H4 (cell line): ENCODE measurements at regions not wholly inside any gene's neighbourhood (a gene's known extent, or its start where the extent isn't known, plus 50 kb on each side); places are given as distances from the start of the nearest gene placed in this dataset.

Experiments used
- DNase-seq: peaks from one replicate; pipeline ENCODE4 v3.0.0-alpha.2; 2015; ENCODE audit warnings: low spot score

- no peak for DNase-seq
These were observed 250.1 kb upstream of the MEF2C start for GRCh38 chr5:89133129-89133528.

DNA sequence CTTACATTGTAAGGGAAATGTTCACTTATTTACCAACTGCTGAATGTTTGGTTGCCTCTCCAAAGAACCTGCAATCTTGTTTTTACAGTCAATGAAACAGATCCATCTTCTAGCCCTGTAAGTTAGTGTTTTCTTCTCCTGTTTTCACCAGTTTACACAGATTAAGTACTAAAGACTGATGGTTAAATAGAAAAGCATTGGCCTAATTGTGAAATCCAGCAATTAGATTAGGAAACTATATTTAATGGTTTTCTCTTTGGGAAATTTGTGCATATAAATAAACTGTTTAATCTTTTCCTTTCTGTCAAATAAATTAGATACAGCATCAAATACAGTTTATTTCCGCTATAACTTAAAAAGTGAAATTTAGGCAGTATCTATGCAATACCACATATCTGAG, 247.9 kb upstream of the MEF2C start:
- no peak for DNase-seq

GRCh38 chr5:89129941-89130340, 247.0 kb upstream of the MEF2C start:
- no peak for DNase-seq

GRCh38 chr5:89128906-89129625, 246.1 kb upstream of the MEF2C start:
- no peak for DNase-seq

DNA sequence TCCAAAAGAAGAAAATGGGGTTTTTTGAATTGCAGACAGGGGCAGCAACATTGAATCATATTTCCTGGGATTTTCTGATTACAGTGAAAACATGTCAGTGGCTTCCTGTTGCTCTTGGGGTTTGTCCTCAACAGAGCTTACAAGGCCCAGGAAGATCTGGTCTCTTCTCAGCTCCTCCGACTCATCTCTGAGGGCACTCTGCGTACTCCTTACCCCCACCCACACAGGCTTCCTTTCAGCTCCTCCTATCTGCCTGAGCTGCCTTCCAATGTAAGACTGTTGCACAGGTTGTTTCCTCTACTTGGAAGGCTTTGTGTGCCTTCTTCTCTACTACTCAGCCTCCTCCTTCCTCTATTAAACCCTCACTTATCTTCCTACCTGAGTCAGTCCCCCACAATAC, 245.1 kb upstream of the MEF2C start:
- no peak for DNase-seq

GRCh38 chr5:89127191-89127590, 244.2 kb upstream of the MEF2C start:
- no peak for DNase-seq

GRCh38 chr5:89125372-89125771, 242.4 kb upstream of the MEF2C start:
- DNase-seq = no peak

DNA sequence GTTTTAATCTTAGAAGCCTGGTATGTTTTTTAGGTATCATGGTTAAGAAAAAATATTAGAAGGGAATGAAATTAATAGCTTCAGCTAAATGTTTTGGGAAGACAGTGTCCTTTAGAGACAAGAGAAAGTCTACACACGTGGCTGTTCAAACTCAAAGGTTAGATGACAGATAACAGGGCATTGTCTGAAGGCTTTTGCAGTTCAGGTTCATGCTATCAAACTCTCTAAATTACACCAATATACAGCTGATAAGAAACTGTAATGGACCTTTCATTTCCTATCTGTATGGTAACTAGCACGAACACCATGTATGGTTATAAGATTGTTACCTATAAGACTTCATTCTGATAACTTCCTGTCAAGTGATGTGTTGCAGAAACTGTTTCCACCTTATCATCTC, 240.6 kb upstream of the MEF2C start:
- DNase-seq = no peak

DNA sequence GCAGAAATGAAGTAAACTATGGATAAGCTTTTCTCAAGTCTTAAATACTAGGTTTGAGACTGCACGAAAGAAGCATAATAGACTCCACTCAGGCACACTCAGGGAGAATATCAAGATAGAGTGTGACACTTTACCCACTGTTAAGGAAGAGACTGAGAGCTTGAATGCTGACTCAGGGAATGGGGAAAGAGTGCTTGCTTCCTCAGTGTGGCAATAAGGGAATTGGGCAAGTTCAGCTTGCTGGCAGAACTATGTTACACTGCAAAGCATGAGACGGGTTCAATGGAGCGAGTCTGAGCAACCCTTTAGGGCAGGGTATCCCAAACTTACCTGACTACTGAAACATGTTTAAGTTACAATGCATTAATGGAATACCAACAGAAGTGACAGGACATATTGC, 237.7 kb upstream of the MEF2C start:
- no peak for DNase-seq

GRCh38 chr5:89117124-89117644, 234.2 kb upstream of the MEF2C start:
- DNase-seq = peak; percentile 13

GRCh38 chr5:89110916-89111646, 228.1 kb upstream of the MEF2C start:
- no peak for DNase-seq

DNA sequence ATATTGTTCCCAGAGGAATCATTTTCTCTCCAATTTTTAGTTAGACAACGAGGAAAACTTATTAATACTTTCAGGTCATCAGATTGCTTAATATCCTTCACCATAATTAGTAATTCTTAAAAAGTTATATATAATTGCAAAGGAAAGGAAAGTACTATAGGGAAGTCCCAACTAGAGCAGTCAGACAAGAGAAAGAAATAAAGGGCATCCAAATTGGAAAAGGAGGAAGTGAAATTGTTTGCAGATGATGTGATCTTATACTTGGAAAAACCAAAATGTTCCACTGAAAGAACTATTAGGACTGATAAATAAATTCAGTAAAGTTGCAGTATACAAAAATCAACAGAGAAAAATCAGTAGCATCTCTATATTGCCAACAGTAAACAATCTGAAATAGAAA, 223.5 kb upstream of the MEF2C start:
- DNase-seq = no peak

- no peak for DNase-seq
These were observed 222.9 kb upstream of the MEF2C start for GRCh38 chr5:89105836-89106235.

DNA sequence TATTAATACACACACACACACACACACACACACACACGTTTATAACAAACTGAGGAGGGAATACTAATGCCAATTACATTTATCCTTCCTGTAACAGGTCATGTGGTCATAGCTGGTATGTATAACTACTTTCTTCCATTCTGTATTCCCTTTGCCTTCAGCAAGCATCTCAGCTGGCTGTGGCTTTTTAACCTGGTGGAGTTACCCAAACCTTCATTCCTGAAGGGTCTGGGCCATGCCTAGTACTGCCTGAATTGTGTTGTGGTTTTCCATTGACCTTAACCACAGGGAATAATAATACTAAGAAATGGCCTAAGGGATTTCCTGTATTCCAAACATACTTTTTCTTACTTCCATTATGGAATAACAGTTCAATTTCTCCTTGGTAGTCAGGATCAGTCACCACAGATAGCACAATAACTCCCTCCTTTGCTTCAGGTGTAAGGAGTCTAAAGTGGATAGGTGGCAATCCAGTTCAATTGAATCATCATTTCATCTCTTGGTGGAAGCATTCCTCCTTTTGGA, 222.2 kb upstream of the MEF2C start:
- DNase-seq = peak; percentile 23

- no peak for DNase-seq
These were observed 215.3 kb upstream of the MEF2C start for GRCh38 chr5:89098199-89098756.

- no peak for DNase-seq
These were observed 214.1 kb upstream of the MEF2C start for GRCh38 chr5:89097103-89097502.

- no peak for DNase-seq
These were observed 212.4 kb upstream of the MEF2C start for GRCh38 chr5:89095341-89095740.

GRCh38 chr5:89090037-89090436, 207.1 kb upstream of the MEF2C start:
- no peak for DNase-seq

- no peak for DNase-seq
These were observed 204.8 kb upstream of the MEF2C start for GRCh38 chr5:89087551-89088318.

DNA sequence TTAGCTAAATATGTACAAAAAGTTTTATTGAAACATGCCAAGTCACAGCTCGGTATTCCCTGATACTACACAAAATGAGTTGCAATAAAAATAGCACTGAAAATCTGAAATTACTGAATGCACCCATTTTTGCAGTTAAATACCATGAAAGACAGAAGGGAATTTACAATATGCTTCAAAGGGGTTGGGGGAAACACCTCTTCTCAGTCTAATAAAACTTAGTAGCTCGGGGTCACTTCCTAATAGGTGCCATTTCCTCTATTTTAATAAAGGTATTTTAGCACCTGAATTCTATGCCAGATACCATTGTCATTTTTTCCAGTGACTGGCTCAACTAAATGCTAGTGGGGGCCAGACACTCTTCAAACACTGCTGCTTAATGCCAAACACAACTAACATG, 204.1 kb upstream of the MEF2C start:
- no peak for DNase-seq

DNA sequence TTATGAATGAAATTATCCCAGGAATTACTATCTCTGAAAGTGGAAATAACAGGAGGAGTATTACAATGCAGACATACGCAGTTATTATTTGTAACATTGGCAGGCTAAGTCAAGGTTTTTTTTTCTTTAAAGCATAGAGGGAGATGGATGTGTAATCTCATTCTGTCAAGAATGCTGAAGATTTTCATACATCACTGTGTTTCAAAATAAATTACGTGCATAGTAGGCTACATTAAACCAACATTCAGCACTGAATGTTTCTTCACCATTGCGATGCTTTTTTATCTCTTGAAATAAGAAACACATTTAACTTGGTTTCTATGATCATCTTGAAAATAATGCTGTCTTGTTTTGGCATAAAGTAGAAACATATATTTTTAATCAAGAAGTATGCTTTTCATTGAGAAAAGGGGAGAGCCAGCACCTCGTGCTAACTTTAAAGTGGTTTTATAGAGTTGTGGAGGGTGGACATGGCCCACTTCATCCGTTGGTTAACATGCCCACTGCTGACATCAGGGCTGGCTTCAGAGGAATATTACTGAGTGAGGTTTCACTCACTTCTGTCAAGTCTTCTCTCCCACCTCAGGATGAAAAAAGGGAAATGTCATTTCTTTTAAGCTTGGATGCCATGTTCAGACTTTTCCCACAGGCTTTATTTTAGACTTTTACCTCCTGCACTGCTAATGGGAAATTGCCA, 203.6 kb upstream of the MEF2C start:
- DNase-seq = no peak
